K562 (cell line): ENCODE measurements at regions not wholly inside any gene's neighbourhood (a gene's known extent, or its start where the extent isn't known, plus 50 kb on each side); places are given as distances from the start of the nearest gene placed in this dataset.

Source experiments
- ARID1B ChIP-seq: fragments of 450-650 bp; IDR thresholded peaks from 2 replicates; pipeline ENCODE4 v1.6.1; 2016; ENCODE audit warnings: antibody characterized with exemption, mild to moderate bottlenecking, inconsistent platforms
- C11orf30 ChIP-seq: fragments of 450-650 bp; IDR thresholded peaks from 2 replicates; pipeline ENCODE4 v1.6.1; 2016; ENCODE audit warnings: low read depth, mild to moderate bottlenecking
- CCNT2 ChIP-seq: IDR thresholded peaks from 2 replicates; pipeline ENCODE4 v1.6.1; 2011; ENCODE audit warnings: borderline replicate concordance, low read depth, mild to moderate bottlenecking, moderate library complexity, mixed read lengths, low read length; ENCODE audit not compliant: insufficient read length; ENCODE audit errors: extremely low read depth
- CTBP1 ChIP-seq: fragments of 450-650 bp; IDR thresholded peaks from 2 replicates; pipeline ENCODE4 v1.6.1; 2016; ENCODE audit warnings: borderline replicate concordance
- DPF2 ChIP-seq: fragments of 450-650 bp; IDR thresholded peaks from 2 replicates; pipeline ENCODE4 v1.6.1; 2016
- FOXJ2 ChIP-seq: fragments of 200-800 bp; sonication (Bioruptor generic); IDR thresholded peaks from 2 replicates; pipeline ENCODE4 v1.6.1; 2016; ENCODE audit warnings: missing genetic modification characterization, missing compliant biosample characterization
- HDAC2 ChIP-seq: fragments of 450-650 bp; IDR thresholded peaks from 2 replicates; pipeline ENCODE4 v1.6.1; 2016; ENCODE audit warnings: mild to moderate bottlenecking
- LEF1 ChIP-seq: fragments of 450-650 bp; IDR thresholded peaks from 2 replicates; pipeline ENCODE4 v1.6.1; 2016; ENCODE audit warnings: mild to moderate bottlenecking
- NFATC3 ChIP-seq: fragments of 450-650 bp; IDR thresholded peaks from 2 replicates; pipeline ENCODE4 v1.6.1; 2017; ENCODE audit warnings: mild to moderate bottlenecking
- RAD21 ChIP-seq, 2 experiments: fragments of 250-450 bp in 1 of 2; fragments of 450-650 bp in 1 of 2; sonication (Bioruptor Pico) in 1 of 2; formaldehyde crosslinking in 1 of 2; IDR thresholded peaks in 1 of 2; conservative IDR thresholded peaks in 1 of 2; 2 replicates each; pipeline versions ENCODE4 v1.4.0 to v1.8.0; 2020 to 2022; ENCODE audit warnings: mild to moderate bottlenecking in 2 of 2, moderate library complexity in 1 of 2
- TSHZ1 ChIP-seq: fragments of 250-450 bp; sonication (Bioruptor Pico); IDR thresholded peaks from 2 replicates; pipeline ENCODE4 v1.4.0; 2020; ENCODE audit warnings: mild to moderate bottlenecking, moderate library complexity
- XRCC4 ChIP-seq: IDR thresholded peaks from one replicate; pipeline ENCODE4 v1.6.1; 2011; ENCODE audit not compliant: insufficient read depth, insufficient read length; ENCODE audit errors: extremely low read depth
- ZBTB1 ChIP-seq: sonication (generic); formaldehyde crosslinking; IDR thresholded peaks from 2 replicates; pipeline ENCODE4 v1.8.1; 2023; ENCODE audit warnings: missing genetic modification reagents, low read depth, mild to moderate bottlenecking, borderline replicate concordance
- ZFP36 ChIP-seq: fragments of 150-350 bp; IDR thresholded peaks from 2 replicates; pipeline ENCODE4 v1.6.1; 2018; ENCODE audit warnings: low read length, low read depth; ENCODE audit not compliant: partially characterized antibody
- ZNF318 ChIP-seq, 2 experiments: fragments of 450-650 bp; IDR thresholded peaks; 2 replicates each; pipeline ENCODE4 v1.6.1; 2016; ENCODE audit warnings: mild to moderate bottlenecking in 2 of 2, borderline replicate concordance in 1 of 2, low read depth in 1 of 2, moderate library complexity in 1 of 2
- ZNF41 ChIP-seq: fragments of 250-450 bp; sonication (Bioruptor Pico); conservative IDR thresholded peaks from 2 replicates; pipeline ENCODE4 v1.4.0; 2020; ENCODE audit warnings: mild to moderate bottlenecking
- ZNF695 ChIP-seq: fragments of 450-650 bp; formaldehyde crosslinking; IDR thresholded peaks from 2 replicates; pipeline ENCODE4 v1.4.0; 2020; ENCODE audit warnings: mild to moderate bottlenecking, moderate library complexity
- ZNF699 ChIP-seq: fragments of 250-450 bp; sonication (Bioruptor Pico); IDR thresholded peaks from 2 replicates; pipeline ENCODE4 v1.8.0; 2021; ENCODE audit warnings: mild to moderate bottlenecking, moderate library complexity; ENCODE audit not compliant: insufficient replicate concordance

DNA sequence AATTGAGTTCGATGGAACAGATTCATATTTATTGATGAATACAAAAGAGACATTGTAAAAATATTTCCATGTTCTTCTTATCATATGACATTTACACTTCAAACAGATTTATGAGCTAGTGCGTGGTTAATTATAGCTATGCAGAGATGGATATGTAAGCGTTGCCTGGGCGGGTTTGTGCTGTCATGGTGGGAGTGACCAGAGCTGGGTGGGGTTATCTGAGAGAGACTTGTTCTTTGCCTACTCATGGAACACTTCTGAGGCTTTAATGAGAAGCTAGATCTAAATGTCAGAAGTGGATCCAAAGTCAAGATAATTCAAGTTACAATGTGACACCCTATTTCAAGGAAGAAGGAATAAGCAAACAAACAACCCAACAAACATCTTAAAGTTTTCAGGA lies 162.3 kb upstream of the ZEB2 start (continued):
- TF ChIP-seq HDAC2: peak; percentile 54; the same call in 1 of the 2 replicates
- TF ChIP-seq XRCC4: no peak
- TF ChIP-seq LEF1: peak; percentile 19; the same call in 1 of the 2 replicates
- TF ChIP-seq CTBP1: 0 out of 2 replicates have a peak, but pooled peaks have one; percentile 29
- peak; percentile 28 for TF ChIP-seq ZFP36
- no peak for TF ChIP-seq NFATC3
- no peak for TF ChIP-seq ZNF41 (CRISPR knock-in tag)
- peak in 1 of 2 experiments; percentile 5; a peak in 1 of 4 replicates for TF ChIP-seq RAD21 (CRISPR knock-in tag; conservative IDR thresholded peaks at IDR 0.05 in 1 of 2, IDR thresholded peaks at IDR 0.05 in 1 of 2)
- peak; percentile 55 for TF ChIP-seq ARID1B
- no peak for TF ChIP-seq ZNF699 (CRISPR knock-in tag)
- peak; percentile 17 for TF ChIP-seq CCNT2
- no peak for TF ChIP-seq ZNF318 (IDR thresholded peaks at IDR 0.05; ENCODE audit: borderline replicate concordance in 1 of 2, low read depth in 1 of 2)
- peak; percentile 77 for TF ChIP-seq DPF2
- TF ChIP-seq ZNF695 (CRISPR knock-in tag): no peak
- peak; percentile 67 for TF ChIP-seq C11orf30
- no peak for TF ChIP-seq TSHZ1 (CRISPR knock-in tag)
- peak; percentile 22; the same call in 1 of the 2 replicates for TF ChIP-seq FOXJ2 (tag)
- no peak for TF ChIP-seq ZBTB1 (CRISPR knock-in tag)
